ENCODE measurements at regions not wholly inside any gene's neighbourhood (a gene's known extent, or its start where the extent isn't known, plus 50 kb on each side); places are given as distances from the start of the nearest gene placed in this dataset.

DNA sequence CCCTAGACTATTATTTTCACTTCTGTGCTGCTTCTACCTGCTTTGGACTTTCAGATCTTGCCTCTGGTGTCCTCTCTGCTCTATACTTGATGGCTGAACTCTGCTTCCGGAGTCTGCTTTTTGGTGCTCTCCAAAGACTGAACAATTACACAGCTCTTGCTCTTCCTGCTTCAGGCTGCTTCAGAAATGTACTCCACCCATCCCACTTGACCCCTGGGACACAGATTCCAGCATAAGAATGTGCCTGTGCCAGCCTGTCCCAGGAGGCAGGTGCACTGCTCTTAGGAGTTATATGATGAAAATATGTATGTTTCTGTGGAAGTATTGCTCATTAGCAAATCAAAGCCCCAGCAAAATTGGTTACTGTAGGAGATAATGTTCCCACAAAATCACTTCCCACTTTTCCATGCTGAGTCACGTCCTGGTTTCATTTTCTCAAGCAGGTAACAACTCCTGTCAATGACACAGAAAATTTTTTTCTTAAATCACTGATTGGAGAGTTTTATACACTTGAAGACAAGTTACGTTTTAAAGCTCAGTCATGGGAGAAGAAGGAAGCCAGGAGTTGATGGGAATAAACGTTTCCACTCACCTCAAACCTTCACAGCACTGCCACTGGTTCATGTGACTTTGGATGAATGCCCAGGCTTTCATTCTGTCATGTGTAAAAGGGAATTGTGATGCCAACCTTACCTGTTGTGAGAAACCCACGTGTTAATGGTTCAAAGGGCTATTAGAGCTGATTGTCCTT is 239.4 kb upstream of the ZPLD1 start:
- DNase-seq (ENCODE audit: low read depth, low spot score): no peak
- no peaks in the 10 kb centered on the region for H3K9me3 ChIP-seq (ENCODE audit: control insufficient read depth, insufficient read depth, low read length)
- POLR2A ChIA-PET: no interaction called here
- no peak overlapping the region for H3K4me3 ChIP-seq (ENCODE audit: low read depth, low read length)
- no peaks in the 10 kb centered on the region for H3K27me3 ChIP-seq (ENCODE audit: control insufficient read depth, insufficient read depth, low read length)
- no peak overlapping the region for H3K27ac ChIP-seq (ENCODE audit: low read depth, low read length)
- no peak for TF ChIP-seq CTCF (IDR thresholded peaks at IDR 0.05; ENCODE audit: low read depth, low read length)
- CTCF ChIA-PET: interaction anchor here (1.3 kb wide), 2 partner anchors 34 to 393 kb away, joined by 3 read pairs; no protein-coding TSS in a partner anchor

DNA sequence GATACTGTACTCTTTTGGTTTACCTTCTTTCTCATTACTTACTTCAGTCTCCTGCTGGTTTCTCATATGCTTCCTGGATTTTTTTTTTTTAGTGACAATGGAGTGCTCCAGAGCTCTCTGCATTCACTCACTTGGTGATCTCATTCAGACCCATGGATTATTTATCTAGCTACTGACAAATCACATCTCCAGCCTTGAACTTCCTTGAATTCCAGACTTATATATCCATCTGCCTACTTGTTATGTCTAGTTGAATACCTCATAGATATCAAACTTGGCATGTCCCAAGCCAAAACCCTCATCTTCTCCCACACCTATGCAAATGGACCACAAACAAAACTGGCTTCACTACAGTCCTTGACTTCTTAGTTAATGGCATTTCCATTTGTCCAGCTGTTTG is 234.7 kb upstream of the ZPLD1 start:
- CTCF ChIA-PET: interaction anchor here (0.9 to 1.1 kb wide), 3 partner anchors 25 to 397 kb away, joined by 4 read pairs; no protein-coding TSS in a partner anchor
- TF ChIP-seq CTCF (IDR thresholded peaks at IDR 0.05; ENCODE audit: low read depth, low read length): no peak
- no peak for DNase-seq (ENCODE audit: low read depth, low spot score)
- H3K27me3 ChIP-seq (ENCODE audit: control insufficient read depth, insufficient read depth, low read length): no peaks in the 10 kb centered on the region
- H3K4me3 ChIP-seq (ENCODE audit: low read depth, low read length): no peak overlapping the region
- H3K9me3 ChIP-seq (ENCODE audit: control insufficient read depth, insufficient read depth, low read length): no peaks in the 10 kb centered on the region
- POLR2A ChIA-PET: interaction anchor here (0.6 kb wide), 1 partner anchor 333 kb away, joined by 3 read pairs; no protein-coding TSS in a partner anchor
- no peak overlapping the region for H3K27ac ChIP-seq (ENCODE audit: low read depth, low read length)

GRCh38 chr3:102200560-102200959 is 234.3 kb upstream of the ZPLD1 start:
- POLR2A ChIA-PET: interaction anchor here (0.6 kb wide), 1 partner anchor 334 kb away, joined by 3 read pairs; no protein-coding TSS in a partner anchor
- Histone ChIP-seq H3K27ac (ENCODE audit: low read depth, low read length) (no peak overlapping the region), H3K4me3 (ENCODE audit: low read depth, low read length) (no peak overlapping the region), H3K9me3 (ENCODE audit: control insufficient read depth, insufficient read depth, low read length) (no peaks in the 10 kb centered on the region), H3K27me3 (ENCODE audit: control insufficient read depth, insufficient read depth, low read length) (no peaks in the 10 kb centered on the region)
- CTCF ChIA-PET: interaction anchor here (0.9 to 1.1 kb wide), 3 partner anchors 25 to 398 kb away, joined by 4 read pairs; no protein-coding TSS in a partner anchor
- no peak for DNase-seq (ENCODE audit: low read depth, low spot score)
- no peak for TF ChIP-seq CTCF (IDR thresholded peaks at IDR 0.05; ENCODE audit: low read depth, low read length)

DNA sequence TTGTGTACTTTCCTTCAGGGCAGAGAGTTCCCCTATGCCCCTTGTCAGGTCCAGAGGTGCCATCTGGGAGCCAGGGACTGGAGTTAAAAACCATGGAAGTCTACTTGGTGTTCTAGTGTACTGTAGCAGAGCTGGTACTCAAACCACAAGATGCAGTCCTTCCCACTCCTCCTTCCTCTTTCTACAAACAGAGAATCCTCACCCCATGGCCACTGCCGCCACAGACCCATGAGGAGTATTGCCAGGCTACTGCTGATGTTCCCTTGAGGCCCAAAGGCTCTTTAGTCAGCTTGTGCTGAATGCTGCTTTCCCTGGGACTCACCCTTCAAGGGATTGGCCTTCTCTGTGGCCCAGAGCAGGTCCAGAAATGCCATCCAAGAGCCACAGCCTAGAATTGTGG is 229.2 kb upstream of the ZPLD1 start:
- no peak overlapping the region for H3K27ac ChIP-seq (ENCODE audit: low read depth, low read length)
- CTCF ChIA-PET: interaction anchor here (2.8 kb wide), 1 partner anchor 23 kb away, joined by 18 read pairs; no protein-coding TSS in a partner anchor
- POLR2A ChIA-PET: no interaction called here
- H3K9me3 ChIP-seq (ENCODE audit: control insufficient read depth, insufficient read depth, low read length): no peaks in the 10 kb centered on the region
- TF ChIP-seq CTCF (IDR thresholded peaks at IDR 0.05; ENCODE audit: low read depth, low read length): no peak
- no peak overlapping the region for H3K4me3 ChIP-seq (ENCODE audit: low read depth, low read length)
- no peak for DNase-seq (ENCODE audit: low read depth, low spot score)
- H3K27me3 ChIP-seq (ENCODE audit: control insufficient read depth, insufficient read depth, low read length): no peaks in the 10 kb centered on the region

DNA sequence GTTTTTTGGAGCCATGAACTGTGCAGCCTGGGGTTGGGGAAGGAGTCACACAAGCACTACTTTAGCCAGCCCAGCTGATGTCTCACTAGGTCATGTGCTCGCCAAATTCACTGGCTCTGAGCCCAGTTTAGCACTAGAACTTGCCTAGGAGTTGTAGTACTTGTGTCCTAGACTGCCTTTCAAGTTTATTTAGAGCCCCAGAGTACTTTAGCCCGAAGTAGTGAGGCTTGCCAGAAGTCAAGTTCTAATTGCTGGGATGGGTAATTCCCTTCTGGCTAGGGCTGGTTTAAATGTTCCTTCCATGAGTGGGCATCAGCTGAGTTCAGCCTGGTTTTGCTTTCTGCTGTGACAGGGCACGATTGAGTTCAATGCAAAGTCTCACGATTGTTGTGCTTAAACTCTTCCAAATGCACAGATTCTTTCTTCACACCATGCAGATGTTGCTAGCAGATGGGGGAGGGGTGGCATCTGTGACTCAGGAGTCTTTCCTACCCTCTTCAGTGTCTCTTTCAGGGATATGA is 228.2 kb upstream of the ZPLD1 start:
- Histone ChIP-seq H3K27ac (ENCODE audit: low read depth, low read length) (no peak overlapping the region), H3K4me3 (ENCODE audit: low read depth, low read length) (no peak overlapping the region), H3K9me3 (ENCODE audit: control insufficient read depth, insufficient read depth, low read length) (no peaks in the 10 kb centered on the region), H3K27me3 (ENCODE audit: control insufficient read depth, insufficient read depth, low read length) (no peaks in the 10 kb centered on the region)
- ChIA-PET POLR2A (interaction anchor here (2.0 kb wide), 1 partner anchor 357 kb away, joined by 6 read pairs; the partner anchor contains the start of gene NFKBIZ), CTCF (interaction anchor here (2.1 to 2.8 kb wide), 2 partner anchors 19 to 22 kb away, joined by 6 to 18 read pairs; no protein-coding TSS in a partner anchor)
- peak; percentile 30 for DNase-seq (ENCODE audit: low read depth, low spot score)
- TF ChIP-seq CTCF (IDR thresholded peaks at IDR 0.05; ENCODE audit: low read depth, low read length): no peak

Measured in AG04450 (cell line).